ENCODE measurements at regions not wholly inside any gene's neighbourhood (a gene's known extent, or its start where the extent isn't known, plus 50 kb on each side); places are given as distances from the start of the nearest gene placed in this dataset.

- no peak for DNase-seq
Observed at GRCh38 chr22:47691152-47691895, 928.9 kb downstream of the TBC1D22A start.

GRCh38 chr22:47690586-47690985 lies 928.1 kb downstream of the TBC1D22A start:
- DNase-seq, result no peak

- DNase-seq, result no peak
Observed at GRCh38 chr22:47690166-47690565, 927.7 kb downstream of the TBC1D22A start.

- no peak for DNase-seq
Observed at GRCh38 chr22:47687776-47688175, 925.3 kb downstream of the TBC1D22A start.

GRCh38 chr22:47687346-47687655 lies 924.9 kb downstream of the TBC1D22A start:
- no peak for DNase-seq

GRCh38 chr22:47686594-47687345 lies 924.3 kb downstream of the TBC1D22A start:
- DNase-seq, result no peak

- no peak for DNase-seq
Observed at GRCh38 chr22:47681411-47682165, 919.1 kb downstream of the TBC1D22A start.

GRCh38 chr22:47678636-47679287 lies 916.3 kb downstream of the TBC1D22A start:
- no peak for DNase-seq

GRCh38 chr22:47678048-47678447 lies 915.6 kb downstream of the TBC1D22A start:
- DNase-seq, result no peak

GRCh38 chr22:47676685-47677084 lies 914.2 kb downstream of the TBC1D22A start:
- DNase-seq, result no peak

- DNase-seq, result no peak
Observed at GRCh38 chr22:47674600-47674999, 912.1 kb downstream of the TBC1D22A start.

- no peak for DNase-seq
Observed at GRCh38 chr22:47673557-47673956, 911.1 kb downstream of the TBC1D22A start.

GRCh38 chr22:47672526-47672925 lies 910.1 kb downstream of the TBC1D22A start:
- DNase-seq, result no peak

- no peak for DNase-seq
Observed at GRCh38 chr22:47665151-47665550, 902.7 kb downstream of the TBC1D22A start.

- DNase-seq, result no peak
Observed at GRCh38 chr22:47663615-47664605, 901.5 kb downstream of the TBC1D22A start.

GRCh38 chr22:47659467-47660223 lies 897.2 kb downstream of the TBC1D22A start:
- DNase-seq, result no peak

- DNase-seq, result no peak
Observed at GRCh38 chr22:47658182-47658581, 895.7 kb downstream of the TBC1D22A start.

- no peak for DNase-seq
Observed at GRCh38 chr22:47657224-47657623, 894.8 kb downstream of the TBC1D22A start.

GRCh38 chr22:47656806-47657205 lies 894.4 kb downstream of the TBC1D22A start:
- no peak for DNase-seq

GRCh38 chr22:47655930-47656329 lies 893.5 kb downstream of the TBC1D22A start:
- no peak for DNase-seq

GRCh38 chr22:47654922-47655491 lies 892.6 kb downstream of the TBC1D22A start:
- DNase-seq, result no peak

Data from NCI-H1930 (cell line).